Left renal cortex interstitium (tissue), 4 donors: ENCODE measurements at regions not wholly inside any gene's neighbourhood (a gene's known extent, or its start where the extent isn't known, plus 50 kb on each side); places are given as distances from the start of the nearest gene placed in this dataset.
"Not testable (repeated sequence)": the region's sequence is repeated elsewhere in the genome, so short reads cannot be mapped to it uniquely, and the experiment has no call there.

ENCODE experiments used
- DNase-seq, 4 donors: peaks; one replicate each; pipeline ENCODE4 v3.0.0-alpha.2; 2013; ENCODE audit warnings: low read depth in 4 of 4, low spot score in 2 of 4, missing footprints in 1 of 4

DNA sequence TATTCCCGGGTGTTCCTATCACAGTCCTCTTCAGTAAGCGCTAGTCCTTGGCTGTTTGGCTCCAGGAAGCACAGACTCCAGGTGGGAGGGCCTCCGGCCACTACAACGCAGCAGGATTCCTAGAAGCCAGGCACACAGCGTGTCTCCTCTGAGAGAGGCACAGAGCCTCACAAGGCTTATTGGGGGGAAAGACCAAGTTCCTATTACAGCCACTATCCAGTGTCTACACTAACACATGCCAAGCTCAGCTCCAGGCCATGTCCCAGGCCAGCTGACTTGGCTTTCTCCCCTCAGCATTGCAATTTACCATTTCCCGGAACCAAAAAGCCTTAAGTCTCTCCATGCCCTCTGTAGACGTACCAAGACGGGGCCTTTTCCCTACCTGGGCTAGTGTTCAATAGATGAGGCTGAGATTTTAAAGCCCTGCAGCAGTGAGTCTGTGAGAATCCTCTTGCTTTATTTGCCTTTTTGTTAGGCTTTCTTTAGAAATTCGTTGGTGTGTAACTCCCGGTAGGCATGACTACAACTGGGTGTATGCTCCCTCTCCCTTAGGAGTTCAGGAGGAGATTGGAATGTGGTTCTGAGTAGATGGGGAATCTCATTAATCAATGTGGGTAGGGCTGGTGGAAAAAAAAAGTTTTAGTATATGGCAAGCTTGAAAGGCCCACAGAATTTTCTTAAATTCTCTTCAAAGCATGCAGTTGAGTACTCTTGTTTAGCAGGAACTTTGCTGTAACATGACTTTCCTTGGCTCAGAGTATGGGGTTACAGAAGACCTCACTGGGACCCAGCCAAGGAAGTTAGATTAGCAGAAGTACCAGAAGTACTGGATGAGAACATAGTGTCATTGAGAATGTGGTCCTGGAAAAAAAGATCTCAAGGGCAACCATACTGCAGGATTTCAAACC lies 84.3 kb upstream of the SLC1A3 start:
- no peak for DNase-seq

DNA sequence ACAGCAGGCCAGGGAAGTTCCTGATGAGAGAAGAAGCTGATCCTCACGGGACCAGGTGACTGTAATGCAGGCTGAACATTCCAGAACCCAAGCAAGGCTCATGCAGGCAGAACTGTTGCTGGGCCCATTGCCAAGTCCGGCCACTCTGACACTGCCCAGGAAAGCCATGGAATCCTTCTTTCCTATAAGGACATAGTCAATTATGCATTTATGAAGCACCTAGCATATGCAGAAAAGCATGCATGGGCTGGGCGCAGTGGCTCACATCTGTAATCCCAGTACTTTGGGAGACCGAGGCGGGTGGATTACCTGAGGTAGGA lies 83.7 kb upstream of the SLC1A3 start:
- DNase-seq: no peak

DNA sequence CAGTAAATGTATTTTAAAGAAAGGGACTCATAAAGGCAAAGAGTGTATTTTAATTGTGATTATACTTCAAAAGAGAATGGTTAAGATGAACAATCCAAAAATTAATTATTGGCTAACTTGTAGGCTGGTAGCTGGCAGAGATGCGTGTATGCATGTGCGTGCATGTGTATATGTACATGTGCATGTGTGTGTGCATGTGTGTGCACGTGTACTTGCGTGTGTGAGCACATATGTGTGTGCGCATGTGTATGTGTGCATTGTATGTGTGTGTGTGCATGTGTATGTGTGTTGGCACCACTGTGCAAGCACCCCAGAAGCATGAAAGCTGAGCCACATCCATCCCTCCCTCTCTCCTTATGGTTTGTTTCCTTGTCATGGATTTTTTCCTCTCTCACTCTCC lies 83.0 kb upstream of the SLC1A3 start:
- DNase-seq: no peak

DNA sequence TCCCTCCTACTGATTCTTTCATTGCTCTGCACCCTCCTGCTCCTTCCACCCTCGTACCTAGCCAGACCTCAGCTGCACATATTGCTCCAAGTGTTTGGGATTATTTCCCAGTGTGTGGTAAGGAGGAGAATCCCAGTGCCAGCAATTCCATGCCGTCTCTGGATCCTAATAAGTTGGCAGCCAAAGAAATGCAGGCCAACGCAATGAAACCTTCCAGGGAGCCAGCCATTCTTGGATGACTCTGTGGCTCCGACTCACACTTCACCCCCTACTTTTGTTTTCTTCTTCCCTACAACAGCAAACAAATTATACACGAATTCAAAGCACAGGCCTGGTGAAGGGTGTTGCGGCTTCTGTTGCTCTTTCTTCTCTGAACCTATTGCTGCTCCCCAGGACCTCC lies 82.5 kb upstream of the SLC1A3 start:
- DNase-seq: no peak

DNA sequence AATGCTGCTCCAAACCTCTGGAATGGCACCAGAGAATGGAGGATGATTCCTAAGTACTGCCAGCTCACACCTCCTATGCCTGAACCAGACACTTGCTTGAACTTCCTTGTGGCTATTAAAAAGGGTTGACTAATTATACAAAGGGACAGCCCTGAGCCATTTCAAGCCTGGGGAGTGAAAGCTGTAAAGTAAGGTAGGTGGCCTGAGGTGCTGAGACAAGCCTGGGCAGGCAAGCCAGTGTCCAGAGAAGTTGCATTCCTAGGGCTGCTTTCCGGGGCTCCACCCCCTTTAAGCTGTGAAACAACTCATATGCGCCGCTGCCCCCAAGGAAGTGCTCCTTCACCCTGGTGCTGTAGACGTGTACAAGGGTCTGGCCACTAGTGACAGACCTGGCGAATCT lies 79.9 kb upstream of the SLC1A3 start:
- no peak for DNase-seq

DNA sequence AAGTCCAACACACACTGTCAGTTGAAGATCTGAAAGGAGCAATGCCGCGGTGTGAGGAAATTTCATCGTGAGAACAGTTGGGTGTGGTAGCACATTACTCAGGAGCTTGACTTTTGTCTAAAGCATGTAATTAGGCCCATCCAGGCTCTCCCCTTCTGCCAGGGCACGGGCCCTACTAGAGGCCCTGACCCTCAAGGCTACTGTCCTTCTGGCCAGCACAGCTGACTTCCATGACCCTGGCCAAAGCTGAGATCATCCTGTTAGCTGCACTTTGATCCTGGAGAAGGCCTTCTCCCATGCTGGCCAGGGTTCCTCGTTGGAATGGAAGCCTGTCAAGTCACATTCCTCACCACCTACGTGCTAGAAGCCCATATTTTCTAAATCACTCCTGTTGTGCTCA lies 77.8 kb upstream of the SLC1A3 start:
- no peak for DNase-seq

DNA sequence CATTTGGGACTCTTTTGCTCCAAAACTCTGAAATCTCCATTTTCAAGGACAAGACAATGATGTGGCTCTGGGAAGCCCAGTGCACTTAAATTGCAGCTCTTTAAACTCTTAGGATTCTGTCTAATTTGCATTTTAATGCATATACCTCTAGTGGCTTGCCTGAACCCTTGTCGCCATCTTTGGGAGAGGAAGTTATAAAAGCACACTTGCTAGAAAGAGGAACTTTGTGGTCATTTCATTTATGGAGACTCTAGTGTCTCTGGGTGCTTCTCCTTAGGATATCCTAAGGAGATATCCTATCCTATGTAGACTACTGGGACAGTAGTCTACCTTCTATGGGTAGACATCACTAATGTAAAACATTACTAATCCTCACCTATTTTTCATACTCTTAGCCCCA lies 77.3 kb upstream of the SLC1A3 start:
- no peak for DNase-seq

DNA sequence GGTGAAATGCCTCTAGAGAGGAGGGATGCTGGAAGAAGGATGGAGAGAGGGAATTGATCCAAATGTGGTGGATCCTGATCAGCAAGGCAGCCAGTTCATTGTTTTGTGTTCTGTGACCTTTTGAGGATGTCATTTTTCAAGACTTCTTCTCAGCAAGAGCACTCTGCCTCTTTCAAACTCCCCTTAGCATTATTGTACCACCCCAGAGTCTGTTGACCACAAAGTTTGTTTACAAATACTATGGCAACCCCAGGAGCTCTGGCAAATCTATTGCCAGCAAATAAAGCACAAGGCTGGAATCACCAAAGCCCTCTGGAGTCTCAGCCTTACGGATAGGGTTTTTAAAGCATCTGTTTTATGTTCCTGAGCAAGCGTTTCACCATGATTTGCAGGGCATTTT lies 76.2 kb upstream of the SLC1A3 start:
- DNase-seq: no peak

DNA sequence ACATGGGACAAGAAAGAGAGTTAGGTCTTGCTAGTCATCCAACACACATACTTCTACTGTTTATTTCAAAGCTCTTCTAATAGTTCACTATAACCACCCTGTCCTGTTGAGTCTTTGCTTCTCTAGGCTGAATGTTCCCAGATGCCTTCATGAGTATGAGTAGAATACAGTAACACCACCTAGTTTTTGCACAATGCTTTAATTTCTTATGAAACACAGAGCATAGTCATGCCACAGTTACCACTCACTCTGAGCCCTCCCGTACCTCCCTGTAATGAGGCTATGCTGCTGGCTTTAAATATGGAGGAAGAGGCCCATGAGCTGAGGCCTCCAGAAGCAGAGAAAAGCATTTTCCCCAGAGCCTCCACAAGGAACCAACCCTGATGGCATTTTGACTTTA lies 75.0 kb upstream of the SLC1A3 start:
- DNase-seq: no peak

DNA sequence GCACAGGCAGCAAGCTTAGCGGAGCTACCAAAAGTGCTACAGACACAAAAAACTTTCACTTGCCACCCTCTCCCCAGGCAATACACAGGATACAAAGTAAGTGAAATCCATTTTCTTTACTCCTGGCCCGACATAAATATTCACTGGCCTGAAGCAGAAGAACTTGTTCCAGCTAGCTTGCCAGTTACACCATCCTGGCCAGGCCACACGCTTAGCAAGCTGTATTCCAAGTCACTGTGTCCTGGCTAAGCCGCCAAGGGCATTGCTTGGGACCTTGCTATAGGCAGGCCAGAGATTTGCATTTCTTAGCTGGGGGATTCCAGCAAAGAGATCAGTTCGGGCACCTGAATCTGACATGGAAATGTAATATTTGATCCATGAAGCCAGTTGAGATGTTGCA lies 71.0 kb upstream of the SLC1A3 start:
- no peak for DNase-seq

DNA sequence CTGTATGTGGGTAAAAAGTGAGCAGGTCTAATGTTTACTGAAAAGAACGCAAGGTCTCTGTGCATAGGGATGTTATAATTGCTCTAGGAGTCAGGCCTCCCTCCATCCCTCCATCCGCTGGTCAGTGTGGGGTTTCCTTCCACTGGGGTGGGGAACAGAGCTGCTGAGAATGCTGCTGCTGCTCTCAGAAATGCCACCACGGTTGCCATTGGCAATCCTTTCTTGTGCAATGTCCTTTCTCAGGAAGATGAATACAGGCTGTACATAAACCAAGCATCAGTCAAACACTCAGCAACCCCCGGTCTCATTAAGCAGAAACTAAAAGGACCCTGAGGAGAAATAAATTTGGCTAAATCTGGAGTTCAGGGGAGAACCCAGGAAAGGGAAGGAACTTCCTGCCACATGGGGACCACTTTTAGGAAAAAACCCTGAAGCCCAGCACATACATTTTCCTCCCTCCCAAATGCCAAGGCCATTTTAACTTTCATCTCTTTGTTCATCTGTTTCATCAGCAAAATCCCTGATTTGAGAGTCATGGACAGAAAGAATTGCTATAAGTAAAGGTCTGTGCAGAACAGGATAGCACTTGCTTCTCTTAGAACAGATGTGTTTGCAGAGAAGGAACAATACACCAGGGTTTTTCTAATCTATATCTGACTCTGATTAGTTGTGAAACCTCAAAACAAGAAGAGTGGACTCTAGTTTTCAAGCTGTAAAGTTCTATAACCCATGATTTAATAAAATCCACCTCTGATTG lies 70.4 kb upstream of the SLC1A3 start:
- DNase-seq: no peak

DNA sequence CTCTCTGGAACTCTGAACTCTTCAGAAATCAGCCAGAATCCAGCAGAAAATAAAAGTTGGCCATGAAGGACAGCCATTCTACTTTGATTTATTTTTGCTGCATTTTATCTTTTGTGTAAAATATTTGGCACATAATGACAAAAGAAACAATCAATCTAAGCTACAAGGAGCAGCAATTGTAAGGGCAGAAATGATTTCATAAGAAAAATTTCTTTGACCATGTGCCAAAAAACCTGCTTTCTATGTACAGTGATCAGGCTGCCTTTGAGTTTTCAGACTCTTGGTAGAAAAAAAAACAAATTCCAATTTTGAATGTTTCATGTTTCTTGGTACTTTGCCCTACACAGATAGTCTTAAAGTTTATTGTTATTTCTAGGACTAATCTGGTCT lies 69.8 kb upstream of the SLC1A3 start:
- DNase-seq: no peak

DNA sequence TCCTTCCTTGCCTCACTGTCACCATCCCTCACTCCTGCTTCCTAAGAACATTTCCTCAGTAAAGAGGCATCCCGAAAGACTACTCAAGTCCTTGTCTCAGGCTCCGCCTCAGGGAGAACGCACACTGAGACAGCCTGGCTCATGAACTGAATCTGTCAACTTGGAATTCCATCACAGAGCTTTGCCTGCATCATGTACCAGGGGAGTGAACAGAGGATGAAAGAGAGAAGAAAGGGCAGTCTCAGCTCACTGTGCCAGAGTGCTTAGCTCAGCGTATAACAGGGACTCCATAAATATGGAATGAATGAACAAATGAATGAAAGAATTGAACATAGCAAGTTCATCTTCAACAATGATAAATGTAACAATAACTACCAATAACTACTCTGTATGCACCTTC lies 68.7 kb upstream of the SLC1A3 start:
- DNase-seq: no peak

DNA sequence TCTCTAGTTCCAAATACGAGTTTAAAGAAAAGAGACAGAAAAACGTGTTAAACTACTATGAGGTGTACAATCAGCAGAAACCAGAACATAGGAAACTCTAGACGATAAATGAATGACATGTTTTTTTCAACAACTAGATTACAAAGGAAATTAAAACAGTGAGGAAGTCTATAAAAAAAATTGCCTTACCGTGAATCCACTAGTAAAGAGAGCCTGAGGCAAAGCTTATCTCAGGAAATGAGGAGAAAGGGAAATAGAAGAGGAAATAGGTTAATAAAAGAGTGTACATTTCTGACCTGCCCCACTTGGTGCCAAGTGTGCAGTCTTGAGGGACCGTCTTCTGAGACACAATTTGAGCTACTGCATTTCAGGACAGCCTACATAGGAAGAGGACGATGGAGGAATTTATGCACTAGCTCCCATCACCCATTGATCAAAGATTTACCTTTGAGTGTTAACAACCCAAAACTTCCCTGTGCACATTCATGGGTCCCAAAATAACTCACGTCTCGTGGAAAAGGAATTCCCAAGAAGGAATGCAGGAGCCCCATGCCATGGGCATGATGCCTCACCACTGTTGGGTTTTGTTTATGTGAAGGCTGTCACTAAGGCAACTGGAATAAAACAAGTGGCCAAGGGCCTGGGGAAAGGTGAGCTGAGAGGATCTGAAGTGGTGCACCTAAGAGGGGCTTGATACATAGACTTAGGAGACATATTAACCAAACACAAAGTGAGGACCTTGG lies 53.6 kb upstream of the SLC1A3 start:
- no peak for DNase-seq

DNA sequence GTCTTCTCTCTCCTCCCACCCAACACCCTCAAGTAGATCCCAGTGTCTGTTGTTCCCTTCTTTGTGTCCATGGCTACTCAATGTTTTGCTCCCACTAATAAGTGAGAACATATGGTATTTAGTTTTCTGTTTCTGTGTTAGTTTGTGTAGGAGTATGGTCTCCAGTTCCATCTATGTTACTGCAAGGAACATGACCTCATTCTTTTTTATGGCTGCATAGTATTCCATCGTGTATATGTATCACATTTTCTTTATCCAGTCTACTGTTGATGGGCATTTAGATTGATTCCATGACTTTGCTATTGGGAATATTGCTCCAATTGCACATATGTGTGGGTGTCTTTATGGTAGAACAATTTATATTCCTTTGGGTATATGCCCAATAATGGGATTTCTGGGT lies 51.4 kb upstream of the SLC1A3 start:
- not testable (repeated sequence) for DNase-seq
